WTC11 (cell line): ENCODE measurements at regions not wholly inside any gene's neighbourhood (a gene's known extent, or its start where the extent isn't known, plus 50 kb on each side); places are given as distances from the start of the nearest gene placed in this dataset.

ENCODE experiments used
- ATF2 ChIP-seq: sonication (generic); formaldehyde crosslinking; IDR thresholded peaks from 2 replicates; pipeline ENCODE4 v1.8.1; 2022; ENCODE audit warnings: low read depth, missing genetic modification reagents, borderline replicate concordance
- CBFB ChIP-seq: sonication (generic); formaldehyde crosslinking; IDR thresholded peaks from 2 replicates; pipeline ENCODE4 v1.8.1; 2022; ENCODE audit warnings: mild to moderate bottlenecking, low read depth, missing genetic modification reagents
- CREB1 ChIP-seq: sonication (generic); formaldehyde crosslinking; IDR thresholded peaks from 2 replicates; pipeline ENCODE4 v1.8.0; 2023; ENCODE audit warnings: mild to moderate bottlenecking, missing genetic modification reagents
- CTCF ChIP-seq: fragments of 200-600 bp; IDR thresholded peaks from 2 replicates; pipeline ENCODE4 v1.8.0; 2022; ENCODE audit warnings: antibody characterized with exemption
- SMAD4 ChIP-seq: sonication (generic); formaldehyde crosslinking; IDR thresholded peaks from 2 replicates; pipeline ENCODE4 v1.8.0; 2022; ENCODE audit warnings: mild to moderate bottlenecking, missing genetic modification reagents
- TEAD1 ChIP-seq: sonication (generic); formaldehyde crosslinking; IDR thresholded peaks from 2 replicates; pipeline ENCODE4 v1.8.0; 2022; ENCODE audit warnings: mild to moderate bottlenecking, missing genetic modification reagents
- TF ChIP-seq, protein P1 (sequence below): sonication (generic); formaldehyde crosslinking; IDR thresholded peaks from 2 replicates; pipeline ENCODE4 v1.8.0; 2022; ENCODE audit warnings: mild to moderate bottlenecking, missing genetic modification reagents
- TF ChIP-seq, protein P2 (sequence below): sonication (generic); formaldehyde crosslinking; IDR thresholded peaks from 2 replicates; pipeline ENCODE4 v1.8.1; 2023; ENCODE audit warnings: mild to moderate bottlenecking, missing genetic modification reagents, moderate library complexity

DNA sequence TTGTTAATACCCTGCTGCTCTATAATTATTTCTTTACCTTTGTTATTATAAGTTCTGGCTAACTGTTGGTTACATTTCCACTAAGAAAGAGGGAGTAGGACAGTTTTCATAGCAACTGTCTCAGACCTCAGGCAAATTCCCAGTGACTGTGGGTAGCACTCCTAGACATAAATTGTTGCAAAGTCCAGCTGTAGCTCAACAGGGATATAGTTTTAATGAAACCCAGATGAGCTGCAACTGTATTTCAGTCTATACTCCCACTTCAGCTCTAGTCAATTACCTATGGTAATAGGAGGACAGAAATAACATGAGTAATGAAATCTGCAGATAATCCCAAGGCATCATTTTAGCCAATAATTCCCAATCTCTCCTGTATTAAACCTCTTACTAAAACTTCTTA, 103.0 kb upstream of the SEMA3A start:
- TF ChIP-seq, protein P1, sequence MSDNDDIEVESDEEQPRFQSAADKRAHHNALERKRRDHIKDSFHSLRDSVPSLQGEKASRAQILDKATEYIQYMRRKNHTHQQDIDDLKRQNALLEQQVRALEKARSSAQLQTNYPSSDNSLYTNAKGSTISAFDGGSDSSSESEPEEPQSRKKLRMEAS (CRISPR knock-in tag): no peak
- no peak for TF ChIP-seq CBFB
- TF ChIP-seq CREB1: no peak
- no peak for TF ChIP-seq CTCF
- TF ChIP-seq TEAD1 (CRISPR knock-in tag): no peak
- TF ChIP-seq ATF2: no peak
- no peak for TF ChIP-seq SMAD4 (CRISPR knock-in tag)
- TF ChIP-seq, protein P2, sequence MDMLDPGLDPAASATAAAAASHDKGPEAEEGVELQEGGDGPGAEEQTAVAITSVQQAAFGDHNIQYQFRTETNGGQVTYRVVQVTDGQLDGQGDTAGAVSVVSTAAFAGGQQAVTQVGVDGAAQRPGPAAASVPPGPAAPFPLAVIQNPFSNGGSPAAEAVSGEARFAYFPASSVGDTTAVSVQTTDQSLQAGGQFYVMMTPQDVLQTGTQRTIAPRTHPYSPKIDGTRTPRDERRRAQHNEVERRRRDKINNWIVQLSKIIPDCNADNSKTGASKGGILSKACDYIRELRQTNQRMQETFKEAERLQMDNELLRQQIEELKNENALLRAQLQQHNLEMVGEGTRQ (CRISPR knock-in tag): no peak
